ENCODE measurements at regions not wholly inside any gene's neighbourhood (a gene's known extent, or its start where the extent isn't known, plus 50 kb on each side); places are given as distances from the start of the nearest gene placed in this dataset.

DNA sequence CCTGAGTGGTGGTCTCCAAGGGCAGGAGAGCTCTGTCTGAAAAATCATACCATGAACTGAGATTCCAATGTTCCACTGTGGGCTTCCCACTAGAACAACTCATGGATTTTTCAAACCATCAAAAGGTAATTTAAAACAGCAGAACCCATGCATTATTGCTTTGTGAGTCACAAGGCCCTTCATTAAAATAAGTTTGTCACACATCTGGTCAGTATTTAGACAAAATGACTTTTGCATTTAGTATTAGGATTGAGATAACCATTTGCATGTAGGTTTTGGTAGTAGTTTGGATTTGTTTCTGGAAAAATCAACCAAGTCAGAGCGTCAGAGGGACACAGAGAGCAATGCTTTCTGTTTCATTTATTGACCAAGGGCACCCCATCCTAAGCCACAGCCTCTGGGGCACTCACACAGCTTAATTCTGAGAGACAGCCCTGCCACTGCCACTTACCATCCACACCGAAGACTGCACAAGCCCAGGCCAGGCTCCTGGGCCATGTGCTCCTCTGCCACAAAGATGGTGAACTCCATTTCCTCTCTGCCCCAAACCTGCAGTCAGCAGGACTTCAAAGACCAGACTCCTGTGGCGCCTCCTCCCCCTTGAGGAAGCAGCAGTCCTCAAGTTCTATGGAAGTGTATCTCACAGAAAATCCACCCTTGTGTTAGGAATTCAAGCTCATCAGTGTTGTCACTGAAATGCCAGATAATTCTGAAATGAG is 132.6 kb upstream of the DUSP10 start:
- TF ChIP-seq EZH2 (IDR thresholded peaks at IDR 0.05; ENCODE audit: insufficient read depth, poor library complexity, severe bottlenecking), result no peak
- TF ChIP-seq EZH2phosphoT487 (IDR thresholded peaks at IDR 0.05; ENCODE audit: insufficient read depth, low read depth), result no peak

Data from GM23248 (cell line).